ENCODE measurements at regions not wholly inside any gene's neighbourhood (a gene's known extent, or its start where the extent isn't known, plus 50 kb on each side); places are given as distances from the start of the nearest gene placed in this dataset.

GRCh38 chr13:76012091-76012721 is 376.1 kb downstream of the LMO7 start:
- CTCF ChIA-PET = interaction anchor here (0.8 to 1.6 kb wide), 3 partner anchors 27 to 317 kb away, joined by 3 to 5 read pairs (median 4); no protein-coding TSS in a partner anchor
- H3K36me3 ChIP-seq (ENCODE audit: control insufficient read depth in 2 of 2, extremely low read depth in 1 of 2, insufficient read depth in 2 of 2, low read length in 2 of 2) = no peaks in the 10 kb centered on the region
- no TSS peak for BruUV-seq (replicated peaks)
- intact Hi-C loops (cut with micrococcal nuclease) (no loop called here), dilution Hi-C loops (cut with MboI; ENCODE audit: extremely low pct_ligation_motif_present, low sequenced_read_pairs) (no loop called here)
- no peaks in the 10 kb centered on the region for H3K9me1 ChIP-seq (replicated peaks; ENCODE audit: control insufficient read depth, extremely low read depth, insufficient read depth, low read length)
- no peaks in the 10 kb centered on the region for H4K20me1 ChIP-seq (replicated peaks; ENCODE audit: control insufficient read depth, extremely low read depth, insufficient read depth, low read length)
- POLR2A ChIA-PET = no interaction called here
- no peak overlapping the region for H2AFZ ChIP-seq (ENCODE audit: low read depth, low read length)
- H3K79me2 ChIP-seq (ENCODE audit: control insufficient read depth, insufficient read depth, low read length) = no peaks in the 10 kb centered on the region
- no peak overlapping the region for H3K27ac ChIP-seq (ENCODE audit: insufficient read depth, low read depth, low read length)
- no peaks in the 10 kb centered on the region for H3K9me3 ChIP-seq (replicated peaks; ENCODE audit: control insufficient read depth, insufficient read depth, low read length)
- no peaks in the 10 kb centered on the region for H3K27me3 ChIP-seq (ENCODE audit: control insufficient read depth in 2 of 2, insufficient read depth in 2 of 2, low read length in 2 of 2)
- TF ChIP-seq GATA2 (IDR thresholded peaks at IDR 0.05; ENCODE audit: insufficient read depth, insufficient read length, low read depth, low read length) = no peak
- FAIRE-seq (no peak), DNase-seq (ENCODE audit: low read depth, low spot score) (no peak)
- no peak overlapping the region for H3K4me3 ChIP-seq (replicated peaks in 1 of 3; ENCODE audit: insufficient read depth in 1 of 3, low read depth in 1 of 3, low read length in 3 of 3)
- H3K4me1 ChIP-seq (ENCODE audit: control insufficient read depth, extremely low read depth, insufficient read depth, low read length) = peaks cover 2% of the 10 kb centered on the region
- no peak overlapping the region for H3K4me2 ChIP-seq (ENCODE audit: insufficient read depth, low read length)
- H3K9ac ChIP-seq (replicated peaks; ENCODE audit: extremely low read depth, insufficient read depth, low read length) = no peak overlapping the region

GRCh38 chr13:76009267-76009890 is 373.2 kb downstream of the LMO7 start:
- H3K27me3 ChIP-seq (ENCODE audit: control insufficient read depth in 2 of 2, insufficient read depth in 2 of 2, low read length in 2 of 2) = no peaks in the 10 kb centered on the region
- dilution Hi-C loops (cut with MboI; ENCODE audit: extremely low pct_ligation_motif_present, low sequenced_read_pairs) (no loop called here), intact Hi-C loops (cut with micrococcal nuclease) (no loop called here)
- no peak overlapping the region for H2AFZ ChIP-seq (ENCODE audit: low read depth, low read length)
- H3K36me3 ChIP-seq (ENCODE audit: control insufficient read depth in 2 of 2, extremely low read depth in 1 of 2, insufficient read depth in 2 of 2, low read length in 2 of 2) = no peaks in the 10 kb centered on the region
- CTCF ChIA-PET = interaction anchor here (2.1 kb wide), 1 partner anchor 133 kb away, joined by 7 read pairs; no protein-coding TSS in a partner anchor
- DNase-seq (ENCODE audit: low read depth, low spot score) (peak; percentile 59), FAIRE-seq (no peak)
- no peak overlapping the region for H3K4me3 ChIP-seq (replicated peaks in 1 of 3; ENCODE audit: insufficient read depth in 1 of 3, low read depth in 1 of 3, low read length in 3 of 3)
- POLR2A ChIA-PET = no interaction called here
- H3K4me2 ChIP-seq (ENCODE audit: insufficient read depth, low read length) = no peak overlapping the region
- no peaks in the 10 kb centered on the region for H3K9me3 ChIP-seq (replicated peaks; ENCODE audit: control insufficient read depth, insufficient read depth, low read length)
- peaks cover 2% of the 10 kb centered on the region for H3K4me1 ChIP-seq (ENCODE audit: control insufficient read depth, extremely low read depth, insufficient read depth, low read length)
- no TSS peak for BruUV-seq (replicated peaks)
- H4K20me1 ChIP-seq (replicated peaks; ENCODE audit: control insufficient read depth, extremely low read depth, insufficient read depth, low read length) = no peaks in the 10 kb centered on the region
- H3K9me1 ChIP-seq (replicated peaks; ENCODE audit: control insufficient read depth, extremely low read depth, insufficient read depth, low read length) = no peaks in the 10 kb centered on the region
- H3K9ac ChIP-seq (replicated peaks; ENCODE audit: extremely low read depth, insufficient read depth, low read length) = no peak overlapping the region
- H3K27ac ChIP-seq (ENCODE audit: insufficient read depth, low read depth, low read length) = no peak overlapping the region
- TF ChIP-seq JUN (IDR thresholded peaks at IDR 0.05; ENCODE audit: borderline replicate concordance, insufficient read depth, insufficient read length, low read depth) (peak; percentile 37), FOS (IDR thresholded peaks at IDR 0.05; ENCODE audit: borderline replicate concordance, insufficient read depth, low read length) (no peak)
- no peaks in the 10 kb centered on the region for H3K79me2 ChIP-seq (ENCODE audit: control insufficient read depth, insufficient read depth, low read length)

All from endothelial cell of umbilical vein (primary cell).